ENCODE measurements at regions not wholly inside any gene's neighbourhood (a gene's known extent, or its start where the extent isn't known, plus 50 kb on each side); places are given as distances from the start of the nearest gene placed in this dataset.

DNA sequence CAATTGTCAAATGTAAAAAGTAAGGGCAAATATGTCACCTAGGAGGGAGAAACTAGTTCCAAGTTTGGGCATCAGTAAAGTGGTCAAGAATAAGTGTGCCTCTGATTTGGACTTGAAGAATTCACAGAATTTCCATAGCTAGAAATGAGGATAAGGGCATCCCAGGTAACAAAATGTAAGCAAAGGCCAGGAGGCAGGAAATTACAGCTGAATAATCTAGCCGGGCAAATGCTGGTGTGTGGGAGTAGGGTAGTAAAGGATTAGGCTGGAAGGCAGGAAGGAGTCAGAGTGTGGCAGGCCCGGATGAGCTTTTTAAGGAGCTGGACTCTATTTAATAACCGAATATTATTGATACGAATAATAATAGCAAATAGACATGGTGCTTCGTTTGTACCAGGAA is 144.9 kb upstream of the EGFLAM start:
- ChIA-PET CTCF (no interaction called here), POLR2A (no interaction called here)
- no peak for DNase-seq (ENCODE audit: extremely low spot score)
- TF ChIP-seq, protein P1, sequence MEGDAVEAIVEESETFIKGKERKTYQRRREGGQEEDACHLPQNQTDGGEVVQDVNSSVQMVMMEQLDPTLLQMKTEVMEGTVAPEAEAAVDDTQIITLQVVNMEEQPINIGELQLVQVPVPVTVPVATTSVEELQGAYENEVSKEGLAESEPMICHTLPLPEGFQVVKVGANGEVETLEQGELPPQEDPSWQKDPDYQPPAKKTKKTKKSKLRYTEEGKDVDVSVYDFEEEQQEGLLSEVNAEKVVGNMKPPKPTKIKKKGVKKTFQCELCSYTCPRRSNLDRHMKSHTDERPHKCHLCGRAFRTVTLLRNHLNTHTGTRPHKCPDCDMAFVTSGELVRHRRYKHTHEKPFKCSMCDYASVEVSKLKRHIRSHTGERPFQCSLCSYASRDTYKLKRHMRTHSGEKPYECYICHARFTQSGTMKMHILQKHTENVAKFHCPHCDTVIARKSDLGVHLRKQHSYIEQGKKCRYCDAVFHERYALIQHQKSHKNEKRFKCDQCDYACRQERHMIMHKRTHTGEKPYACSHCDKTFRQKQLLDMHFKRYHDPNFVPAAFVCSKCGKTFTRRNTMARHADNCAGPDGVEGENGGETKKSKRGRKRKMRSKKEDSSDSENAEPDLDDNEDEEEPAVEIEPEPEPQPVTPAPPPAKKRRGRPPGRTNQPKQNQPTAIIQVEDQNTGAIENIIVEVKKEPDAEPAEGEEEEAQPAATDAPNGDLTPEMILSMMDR (IDR thresholded peaks at IDR 0.05; ENCODE audit: control extremely low read depth, extremely low read depth, low read depth, missing control alignments): no peak

DNA sequence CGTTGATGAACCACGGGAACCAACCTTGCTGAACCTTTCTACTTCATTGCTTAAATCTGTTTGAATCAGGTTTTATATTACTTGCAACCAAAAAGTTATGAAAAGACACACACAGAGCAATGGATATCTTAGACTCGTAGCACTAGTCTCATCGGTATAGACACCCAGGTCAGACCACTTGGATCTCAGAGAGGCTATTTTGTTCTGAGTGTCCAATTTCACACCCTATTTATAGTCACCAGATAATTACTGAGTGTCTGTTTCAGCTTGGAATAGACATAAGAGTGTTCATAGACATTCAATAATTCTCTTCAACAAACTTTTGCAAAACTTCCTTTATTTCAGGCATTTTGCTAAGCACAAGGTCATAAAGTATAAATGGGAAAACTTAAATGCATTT is 145.4 kb upstream of the EGFLAM start:
- no peak for DNase-seq (ENCODE audit: extremely low spot score)
- TF ChIP-seq, protein P1 (IDR thresholded peaks at IDR 0.05; ENCODE audit: control extremely low read depth, extremely low read depth, low read depth, missing control alignments): no peak
- POLR2A ChIA-PET: no interaction called here
- CTCF ChIA-PET: no interaction called here

DNA sequence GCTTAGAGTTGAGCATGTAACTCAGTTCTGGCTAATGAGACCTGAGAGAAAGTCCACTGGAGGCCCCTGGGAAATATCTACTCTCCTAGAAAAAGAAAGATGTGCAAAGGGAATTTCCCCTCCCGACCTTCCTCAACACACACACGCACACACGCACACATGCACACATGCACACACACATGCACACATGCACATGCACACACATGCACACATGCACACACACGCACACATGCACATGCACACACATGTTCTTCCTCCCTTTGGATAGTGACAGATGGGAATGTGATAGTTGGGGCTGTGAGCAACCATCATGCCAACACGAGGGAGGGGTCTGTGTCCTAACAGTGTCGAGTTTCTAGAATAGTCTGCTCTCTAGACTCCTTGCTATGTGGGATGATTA is 148.2 kb upstream of the EGFLAM start:
- no peak for DNase-seq (ENCODE audit: extremely low spot score)
- ChIA-PET POLR2A (no interaction called here), CTCF (no interaction called here)
- TF ChIP-seq, protein P1 (IDR thresholded peaks at IDR 0.05; ENCODE audit: control extremely low read depth, extremely low read depth, low read depth, missing control alignments): no peak

DNA sequence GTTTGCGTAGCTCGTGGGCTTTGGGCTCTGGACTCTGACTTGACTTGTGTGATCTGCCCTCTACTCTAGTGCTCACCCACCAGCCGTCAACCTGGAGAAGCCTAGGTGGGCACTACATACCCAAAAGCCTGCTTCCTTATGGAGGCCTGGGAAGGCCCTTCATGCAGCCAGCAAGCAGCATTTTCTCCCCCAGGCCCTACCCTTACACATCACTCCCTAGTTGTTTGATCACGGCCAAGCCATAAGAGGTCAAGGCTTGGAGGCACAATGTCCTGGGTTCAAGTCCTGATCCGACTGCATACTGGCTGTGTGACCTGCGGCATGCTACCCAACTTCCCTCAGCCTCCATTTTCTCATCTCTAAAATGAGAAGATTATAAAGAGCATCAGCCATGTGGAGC is 151.3 kb upstream of the EGFLAM start:
- no peak for DNase-seq (ENCODE audit: extremely low spot score)
- POLR2A ChIA-PET: no interaction called here
- CTCF ChIA-PET: interaction anchor here (0.7 to 1.8 kb wide), 3 partner anchors 8 to 107 kb away, joined by 3 to 7 read pairs (median 3); no protein-coding TSS in a partner anchor
- TF ChIP-seq, protein P1 (IDR thresholded peaks at IDR 0.05; ENCODE audit: control extremely low read depth, extremely low read depth, low read depth, missing control alignments): no peak

DNA sequence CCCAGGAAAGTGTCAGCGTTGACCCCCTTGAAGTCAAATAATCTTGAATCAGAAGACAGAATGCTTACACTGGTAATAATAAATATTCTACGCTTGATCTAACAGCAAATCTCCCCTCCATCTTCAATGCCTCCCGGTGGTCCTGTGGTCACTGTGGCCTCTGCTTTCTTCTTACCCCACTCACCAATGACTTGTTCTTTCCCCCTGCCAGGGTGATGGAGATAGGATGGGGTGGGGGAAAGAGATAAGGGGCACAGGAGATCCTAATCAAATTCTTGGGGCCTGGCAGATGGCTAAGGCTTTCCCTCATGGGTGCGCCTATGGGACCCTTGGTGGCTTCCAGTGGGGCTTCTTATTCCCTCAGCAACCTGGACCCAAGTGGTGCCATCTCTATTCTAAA is 152.6 kb upstream of the EGFLAM start:
- POLR2A ChIA-PET: no interaction called here
- no peak for DNase-seq (ENCODE audit: extremely low spot score)
- CTCF ChIA-PET: no interaction called here
- TF ChIP-seq, protein P1 (IDR thresholded peaks at IDR 0.05; ENCODE audit: control extremely low read depth, extremely low read depth, low read depth, missing control alignments): no peak

DNA sequence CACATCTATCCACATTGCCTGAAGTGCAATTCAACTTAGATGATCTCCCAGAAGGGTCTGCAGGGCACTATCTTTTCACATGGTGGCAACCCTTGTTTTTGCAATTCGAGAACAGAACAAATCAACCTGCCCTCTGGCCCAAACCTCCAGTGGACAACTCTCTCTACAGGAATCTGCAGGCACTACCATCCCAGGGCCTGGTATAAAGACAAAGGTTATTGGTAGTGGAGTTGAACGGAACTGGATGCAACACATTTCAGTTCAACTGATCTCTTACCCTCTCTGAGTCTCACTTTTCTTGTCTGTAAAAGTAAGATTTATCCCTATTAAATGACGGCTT is 153.2 kb upstream of the EGFLAM start:
- TF ChIP-seq, protein P1 (IDR thresholded peaks at IDR 0.05; ENCODE audit: control extremely low read depth, extremely low read depth, low read depth, missing control alignments): no peak
- ChIA-PET CTCF (no interaction called here), POLR2A (no interaction called here)
- no peak for DNase-seq (ENCODE audit: extremely low spot score)

Data from GM10248 (cell line).